Spleen (tissue), 11 donors: ENCODE measurements at regions not wholly inside any gene's neighbourhood (a gene's known extent, or its start where the extent isn't known, plus 50 kb on each side); places are given as distances from the start of the nearest gene placed in this dataset.

Experiments
- DNase-seq: peaks from one replicate; pipeline ENCODE4 v3.0.0-alpha.2; 2020
- H3K27ac ChIP-seq, 8 donors: fragments of 200-600 bp; sonication (generic) in 7 of 8; 1 replicate in 4 of 8; 2 replicates in 4 of 8; pipeline versions ENCODE4 v1.5.0 to v1.8.0; 2016 to 2021; ENCODE audit warnings: inconsistent platforms in 4 of 8, mild to moderate bottlenecking in 4 of 8, moderate library complexity in 1 of 8
- H3K27me3 ChIP-seq, 7 donors: fragments of 200-600 bp; sonication (generic) in 6 of 7; replicated peaks in 1 of 7; 1 replicate in 4 of 7; 2 replicates in 3 of 7; pipeline versions ENCODE4 v1.5.0 to v1.8.0; 2016 to 2021; ENCODE audit warnings: inconsistent platforms in 3 of 7, mild to moderate bottlenecking in 1 of 7
- H3K36me3 ChIP-seq, 6 donors: fragments of 200-600 bp; sonication (generic) in 5 of 6; 1 replicate in 4 of 6; 2 replicates in 2 of 6; pipeline versions ENCODE4 v1.5.0 to v1.8.0; 2016 to 2021; ENCODE audit warnings: inconsistent platforms in 2 of 6
- H3K4me1 ChIP-seq, 6 donors: fragments of 200-600 bp; sonication (generic) in 5 of 6; 1 replicate in 3 of 6; 2 replicates in 3 of 6; pipeline versions ENCODE4 v1.5.0 to v1.8.0; 2016 to 2021; ENCODE audit warnings: inconsistent platforms in 3 of 6
- H3K4me3 ChIP-seq, 8 donors: fragments of 200-600 bp; sonication (generic) in 7 of 8; 1 replicate in 4 of 8; 2 replicates in 4 of 8; pipeline versions ENCODE4 v1.5.0 to v1.8.0; 2016 to 2021; ENCODE audit warnings: inconsistent platforms in 4 of 8, mild to moderate bottlenecking in 4 of 8, moderate library complexity in 2 of 8
- H3K9me3 ChIP-seq, 8 donors: fragments of 200-600 bp; sonication (generic) in 7 of 8; 1 replicate in 4 of 8; 2 replicates in 4 of 8; pipeline versions ENCODE4 v1.5.0 to v1.8.0; 2016 to 2021; ENCODE audit warnings: inconsistent platforms in 4 of 8
- CTCF ChIP-seq, 11 experiments: fragments of 200-600 bp in 7 of 11; fragments of 450-650 bp in 4 of 11; sonication (generic) in 4 of 11; IDR thresholded peaks in 8 of 11; conservative IDR thresholded peaks in 3 of 11; 1 replicate in 7 of 11; 2 replicates in 4 of 11; pipeline versions ENCODE4 v1.4.0 to v1.8.0; 2016 to 2021; ENCODE audit warnings: antibody characterized with exemption in 11 of 11, inconsistent platforms in 4 of 11, mild to moderate bottlenecking in 1 of 11
- POLR2A ChIP-seq, 3 donors: fragments of 450-650 bp; IDR thresholded peaks; one replicate each; pipeline ENCODE4 v1.5.1; 2017; ENCODE audit warnings: antibody characterized with exemption in 3 of 3, mild to moderate bottlenecking in 1 of 3
- POLR2AphosphoS5 ChIP-seq, 3 donors: sonication (generic); formaldehyde crosslinking; IDR thresholded peaks; one replicate each; pipeline ENCODE4 v1.5.1; 2017; ENCODE audit warnings: antibody characterized with exemption in 3 of 3
- WGBS, 5 donors: extraction: QIAGEN DNeasy Blood & Tissue Kit in 3 of 5; methylation state at CpG; one replicate each; pipeline versions ENCODE4 v1.1.5 to v1.1.7; 2013 to 2018; 5-methylcytosine and 5-hydroxymethylcytosine counted together
- intact Hi-C: fragments of 100-400 bp; cut with DNase I; formaldehyde crosslinking; loops from one replicate; pipeline ENCODE4 v1.15.0; 2023; ENCODE audit warnings: low total_unique reads
- donor health status: healthy with polysubstance abuse.
- donor health status: DM: no; HTN: no; CAD: no; lungs with moderate emphysema.
- donor health status: DM: no; HTN: no; CAD: no.
- donor health status: Bipolar disorder and iron deficiency.
- donor health status: healthy.
- donor health status: DM: no; HTN: no; CAD: no.
- donor health status: DM: yes; HTN: yes; CAD: no.

GRCh38 chr2:8438996-8439395, 242.9 kb upstream of the ID2 start:
- Histone ChIP-seq H3K9me3 (no peaks in the 10 kb centered on the region), H3K4me1 (peaks cover 4 to 61% (median 30%) of the 10 kb centered on the region in 6 donors), H3K36me3 (no peaks in the 10 kb centered on the region), H3K27ac (peak overlapping the region in 4 of 8 donors; percentile 10 to 62 (median 36)), H3K4me3 (no peak overlapping the region), H3K27me3 (peaks cover 0 to 35% (median 0%) of the 10 kb centered on the region in 7 donors)
- no peak for DNase-seq
- TF ChIP-seq POLR2A (IDR thresholded peaks at IDR 0.05) (no peak), CTCF (IDR thresholded peaks at IDR 0.05 in 8 of 11, conservative IDR thresholded peaks at IDR 0.05 in 3 of 11) (no peak), POLR2AphosphoS5 (IDR thresholded peaks at IDR 0.05) (no peak)
- 91 to 95% (median 94%) methylated on average over 7 of the region's 7 CpGs for WGBS, 5 donors
- intact Hi-C loops, result no loop called here

GRCh38 chr2:8440029-8440778, 241.7 kb upstream of the ID2 start:
- intact Hi-C loops, result no loop called here
- Histone ChIP-seq H3K27me3 (peaks cover 0 to 35% (median 0%) of the 10 kb centered on the region in 7 donors), H3K4me3 (no peak overlapping the region), H3K36me3 (no peaks in the 10 kb centered on the region), H3K4me1 (peaks cover 4 to 55% (median 28%) of the 10 kb centered on the region in 6 donors), H3K9me3 (no peaks in the 10 kb centered on the region), H3K27ac (no peak overlapping the region)
- 89 to 96% (median 95%) methylated on average over 11 to 12 of the region's 12 CpGs for WGBS, 5 donors
- DNase-seq, result no peak
- TF ChIP-seq CTCF (IDR thresholded peaks at IDR 0.05 in 8 of 11, conservative IDR thresholded peaks at IDR 0.05 in 3 of 11) (no peak), POLR2A (IDR thresholded peaks at IDR 0.05) (no peak), POLR2AphosphoS5 (IDR thresholded peaks at IDR 0.05) (no peak)

- Histone ChIP-seq H3K27ac (no peak overlapping the region), H3K4me3 (no peak overlapping the region), H3K4me1 (peaks cover 4 to 44% (median 23%) of the 10 kb centered on the region in 6 donors), H3K9me3 (no peaks in the 10 kb centered on the region), H3K27me3 (peaks cover 0 to 40% (median 0%) of the 10 kb centered on the region in 7 donors), H3K36me3 (no peaks in the 10 kb centered on the region)
- no peak for DNase-seq
- intact Hi-C loops, result no loop called here
- 88 to 90% (median 89%) methylated on average over 12 of the region's 12 CpGs for WGBS, 5 donors
- TF ChIP-seq CTCF (IDR thresholded peaks at IDR 0.05 in 8 of 11, conservative IDR thresholded peaks at IDR 0.05 in 3 of 11) (no peak), POLR2AphosphoS5 (IDR thresholded peaks at IDR 0.05) (no peak), POLR2A (IDR thresholded peaks at IDR 0.05) (no peak)
These were observed 240.5 kb upstream of the ID2 start for GRCh38 chr2:8441371-8441770.

GRCh38 chr2:8441986-8442385, 239.9 kb upstream of the ID2 start:
- no peak for DNase-seq
- no peaks in the 10 kb centered on the region for H3K36me3 ChIP-seq
- intact Hi-C loops, result no loop called here
- TF ChIP-seq CTCF (IDR thresholded peaks at IDR 0.05 in 8 of 11, conservative IDR thresholded peaks at IDR 0.05 in 3 of 11), result no peak
- TF ChIP-seq POLR2AphosphoS5 (IDR thresholded peaks at IDR 0.05), result no peak
- no peak for TF ChIP-seq POLR2A (IDR thresholded peaks at IDR 0.05)
- H3K9me3 ChIP-seq, result no peaks in the 10 kb centered on the region
- H3K27ac ChIP-seq, result no peak overlapping the region
- peaks cover 4 to 43% (median 23%) of the 10 kb centered on the region in 6 donors for H3K4me1 ChIP-seq
- H3K4me3 ChIP-seq, result no peak overlapping the region
- peaks cover 0 to 42% (median 0%) of the 10 kb centered on the region in 7 donors for H3K27me3 ChIP-seq
- WGBS, 5 donors, result 21 to 37% (median 36%) methylated on average over 2 of the region's 2 CpGs
